Upper lobe of left lung (tissue), 6 donors: ENCODE measurements at regions not wholly inside any gene's neighbourhood (a gene's known extent, or its start where the extent isn't known, plus 50 kb on each side); places are given as distances from the start of the nearest gene placed in this dataset.

Experiments used
- ATAC-seq, 2 donors: fragments of 200-7000 bp; cut with Tn5 transposase; one replicate each; pipeline ENCODE4 v1.9.1; 2022; ENCODE audit warnings: mild to moderate bottlenecking in 2 of 2, moderate library complexity in 2 of 2; ENCODE audit not compliant: low FRiP score in 2 of 2
- DNase-seq, 2 donors: peaks; one replicate each; pipeline ENCODE4 v3.0.0-alpha.2; 2019 to 2020
- H3K27ac ChIP-seq, 4 donors: fragments of 200-600 bp; sonication (generic); one replicate each; pipeline ENCODE4 v1.5.1; 2016 to 2019
- H3K27me3 ChIP-seq, 4 donors: fragments of 200-600 bp; sonication (generic); one replicate each; pipeline ENCODE4 v1.5.1; 2017 to 2019
- H3K36me3 ChIP-seq, 4 donors: fragments of 200-600 bp; sonication (generic); one replicate each; pipeline ENCODE4 v1.5.1; 2016 to 2019
- H3K4me1 ChIP-seq, 4 donors: fragments of 200-600 bp; sonication (generic); one replicate each; pipeline ENCODE4 v1.5.1; 2018 to 2019
- H3K4me3 ChIP-seq, 4 donors: fragments of 200-600 bp; sonication (generic); one replicate each; pipeline ENCODE4 v1.5.1; 2017 to 2019; ENCODE audit warnings: mild to moderate bottlenecking in 2 of 4, moderate library complexity in 1 of 4
- H3K9me3 ChIP-seq, 4 donors: fragments of 200-600 bp; sonication (generic); one replicate each; pipeline ENCODE4 v1.5.1; 2018 to 2019
- CTCF ChIP-seq, 6 experiments: fragments of 450-650 bp in 4 of 6; fragments of 200-600 bp in 2 of 6; sonication (generic) in 2 of 6; IDR thresholded peaks; one replicate each; pipeline ENCODE4 v1.5.1; 2016 to 2019; ENCODE audit warnings: antibody characterized with exemption in 6 of 6
- EP300 ChIP-seq, 4 donors: sonication (generic); formaldehyde crosslinking; IDR thresholded peaks; one replicate each; pipeline ENCODE4 v1.5.1; 2017; ENCODE audit warnings: antibody characterized with exemption in 4 of 4, control low read depth in 2 of 4
- POLR2A ChIP-seq, 4 donors: fragments of 450-650 bp; IDR thresholded peaks; one replicate each; pipeline ENCODE4 v1.5.1; 2016 to 2017; ENCODE audit warnings: antibody characterized with exemption in 4 of 4, mild to moderate bottlenecking in 2 of 4
- POLR2AphosphoS5 ChIP-seq, 2 donors: sonication (generic); formaldehyde crosslinking; IDR thresholded peaks; one replicate each; pipeline ENCODE4 v1.5.1; 2017; ENCODE audit warnings: antibody characterized with exemption in 2 of 2
- WGBS, 2 donors: methylation state at CpG; one replicate each; pipeline ENCODE4 v1.1.5; 2017 to 2018; 5-methylcytosine and 5-hydroxymethylcytosine counted together
- donor health status: DM: no; HTN: no; CAD: no; lungs with moderate emphysema.
- donor health status: DM: no; HTN: yes; CAD: no; lungs with severe emphysema.

DNA sequence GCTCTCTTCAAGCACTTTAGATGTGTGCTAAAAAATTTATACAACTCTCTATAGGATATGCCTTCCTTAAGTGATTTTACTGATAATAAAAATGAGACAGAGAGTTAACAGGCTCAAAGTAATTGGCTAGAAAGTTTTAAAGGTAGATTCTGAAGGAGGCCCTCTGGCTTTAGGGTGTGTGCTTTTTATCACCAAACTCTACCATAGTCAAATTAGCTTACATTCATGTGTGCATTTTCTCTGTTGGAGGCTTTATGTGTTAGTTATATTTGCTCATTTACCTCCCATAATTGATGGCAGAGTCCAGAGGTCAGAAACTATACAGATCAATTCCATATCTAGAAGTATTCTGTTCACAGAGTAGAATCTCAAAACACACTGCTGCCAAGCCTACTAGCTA, 317.5 kb downstream of the JRKL start:
- Histone ChIP-seq H3K27me3 (no peaks in the 10 kb centered on the region), H3K9me3 (no peaks in the 10 kb centered on the region), H3K36me3 (no peaks in the 10 kb centered on the region), H3K27ac (no peak overlapping the region), H3K4me1 (no peaks in the 10 kb centered on the region), H3K4me3 (no peak overlapping the region)
- DNase-seq (no peak), ATAC-seq (no peak)
- no peak for TF ChIP-seq POLR2AphosphoS5 (IDR thresholded peaks at IDR 0.05)
- no peak for TF ChIP-seq CTCF (IDR thresholded peaks at IDR 0.05)
- no peak for TF ChIP-seq POLR2A (IDR thresholded peaks at IDR 0.05)
- TF ChIP-seq EP300 (IDR thresholded peaks at IDR 0.05), result no peak

DNA sequence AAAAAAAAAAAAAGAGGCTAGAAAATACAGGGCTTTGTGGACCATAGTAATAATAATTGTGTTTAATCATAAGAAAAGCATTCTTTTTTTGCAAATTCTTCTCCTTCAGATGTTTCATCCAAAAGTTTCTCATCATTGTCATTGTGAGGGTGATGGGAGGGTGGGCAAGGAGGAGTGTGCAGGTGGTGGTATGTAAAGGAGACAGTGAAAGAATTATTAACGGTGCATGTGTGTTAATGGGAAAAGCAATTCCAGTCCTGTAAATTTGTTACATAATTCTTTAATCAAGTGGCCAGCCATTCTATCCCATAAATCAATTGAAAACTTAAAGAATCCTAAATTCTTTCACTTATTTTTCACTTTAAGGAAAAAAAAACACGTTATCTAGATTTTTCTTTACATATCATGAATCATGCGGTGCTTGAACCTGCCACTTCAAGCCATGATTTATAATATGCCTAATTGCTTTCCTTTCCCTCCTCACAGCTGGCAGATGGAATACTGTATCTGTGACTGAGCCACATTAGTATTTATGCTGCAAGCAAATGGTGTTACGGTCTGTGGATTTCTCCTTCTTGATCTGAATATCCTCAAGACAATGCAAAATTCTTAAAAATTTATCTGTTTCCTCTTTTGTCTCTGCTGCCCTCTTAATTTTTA, 318.5 kb downstream of the JRKL start:
- H3K27me3 ChIP-seq, result no peaks in the 10 kb centered on the region
- no peak overlapping the region for H3K4me3 ChIP-seq
- DNase-seq (no peak), ATAC-seq (no peak)
- H3K27ac ChIP-seq, result no peak overlapping the region
- WGBS, 2 donors, result 45 to 49% methylated on average over 4 of the region's 4 CpGs
- H3K4me1 ChIP-seq, result no peaks in the 10 kb centered on the region
- no peaks in the 10 kb centered on the region for H3K36me3 ChIP-seq
- TF ChIP-seq CTCF (IDR thresholded peaks at IDR 0.05) (no peak), POLR2AphosphoS5 (IDR thresholded peaks at IDR 0.05) (no peak), POLR2A (IDR thresholded peaks at IDR 0.05) (no peak), EP300 (IDR thresholded peaks at IDR 0.05) (no peak)
- H3K9me3 ChIP-seq, result no peaks in the 10 kb centered on the region

DNA sequence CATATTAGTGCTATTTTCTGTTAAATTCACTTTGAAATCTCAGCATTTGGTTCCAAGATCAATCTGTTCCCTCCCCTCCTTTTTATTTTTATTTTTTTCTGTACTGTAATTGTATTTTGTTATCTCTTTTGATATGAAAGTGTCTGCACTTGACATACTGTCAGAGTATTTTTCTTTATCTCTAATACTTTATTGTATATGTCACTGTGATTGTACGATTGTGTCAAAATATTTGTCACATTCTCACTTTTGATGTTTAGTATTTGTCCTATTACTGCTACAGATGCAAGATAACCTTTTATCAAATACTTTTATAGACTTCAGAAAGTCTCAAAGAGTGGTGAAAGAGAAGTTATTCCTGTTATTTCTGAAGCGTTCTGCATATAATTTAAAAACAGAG, 323.5 kb downstream of the JRKL start:
- WGBS, 2 donors, result 76 to 79% methylated on average over 2 of the region's 2 CpGs

DNA sequence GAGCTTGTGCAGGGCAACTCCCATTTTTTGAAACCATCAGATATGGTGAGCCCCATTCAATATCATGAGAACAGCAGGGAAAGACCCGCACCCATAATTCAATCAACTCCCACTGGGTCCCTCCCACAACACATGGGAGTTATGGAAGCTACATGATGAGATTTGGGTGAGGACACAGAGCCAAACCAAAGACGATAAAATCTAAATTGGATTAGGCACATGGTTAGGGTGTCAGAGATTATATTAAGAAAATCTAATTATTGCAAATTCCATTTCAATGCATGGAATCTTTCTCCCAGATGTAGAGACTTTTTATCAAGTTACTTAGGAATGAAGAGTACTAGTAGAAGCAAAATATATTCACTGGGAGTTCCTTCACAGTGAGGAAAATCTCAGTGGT, 324.9 kb downstream of the JRKL start:
- ATAC-seq, result no peak
- no peaks in the 10 kb centered on the region for H3K36me3 ChIP-seq
- no peaks in the 10 kb centered on the region for H3K9me3 ChIP-seq
- DNase-seq, result no peak
- no peaks in the 10 kb centered on the region for H3K4me1 ChIP-seq
- H3K27ac ChIP-seq, result no peak overlapping the region
- WGBS, 2 donors, result 83 to 92% methylated on average over 2 of the region's 2 CpGs
- no peaks in the 10 kb centered on the region for H3K27me3 ChIP-seq
- TF ChIP-seq CTCF (IDR thresholded peaks at IDR 0.05) (no peak), POLR2AphosphoS5 (IDR thresholded peaks at IDR 0.05) (no peak), EP300 (IDR thresholded peaks at IDR 0.05) (no peak), POLR2A (IDR thresholded peaks at IDR 0.05) (no peak)
- no peak overlapping the region for H3K4me3 ChIP-seq

More for the DNA sequence above, 323.5 kb downstream of the JRKL start:
- H3K27me3 ChIP-seq, result no peaks in the 10 kb centered on the region
- no peak overlapping the region for H3K4me3 ChIP-seq
- H3K4me1 ChIP-seq, result no peaks in the 10 kb centered on the region
- no peak for ATAC-seq
- no peaks in the 10 kb centered on the region for H3K36me3 ChIP-seq
- no peak overlapping the region for H3K27ac ChIP-seq
- no peak for DNase-seq
- TF ChIP-seq POLR2AphosphoS5 (IDR thresholded peaks at IDR 0.05) (no peak), POLR2A (IDR thresholded peaks at IDR 0.05) (no peak), EP300 (IDR thresholded peaks at IDR 0.05) (no peak), CTCF (IDR thresholded peaks at IDR 0.05) (no peak)
- no peaks in the 10 kb centered on the region for H3K9me3 ChIP-seq

DNA sequence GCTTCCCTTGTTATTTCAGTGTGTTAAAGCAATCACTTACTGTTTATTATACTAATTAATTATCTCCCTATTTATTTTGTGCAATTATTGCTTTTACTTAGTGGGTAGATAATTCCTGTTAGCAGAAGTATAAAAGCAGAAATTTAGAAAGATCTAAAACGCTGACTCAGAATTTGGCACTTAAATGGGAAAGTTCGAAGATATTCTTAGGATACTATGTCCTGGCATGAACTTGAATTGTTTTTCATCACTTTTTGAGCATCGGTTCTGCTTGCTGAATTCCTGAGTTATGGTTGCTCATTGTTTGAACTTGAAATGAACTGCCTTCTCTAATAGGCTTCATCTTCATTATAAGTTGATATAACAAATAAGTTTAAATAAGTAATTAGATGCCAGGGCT, 325.4 kb downstream of the JRKL start:
- no peaks in the 10 kb centered on the region for H3K4me1 ChIP-seq
- TF ChIP-seq POLR2AphosphoS5 (IDR thresholded peaks at IDR 0.05), result no peak
- TF ChIP-seq EP300 (IDR thresholded peaks at IDR 0.05), result no peak
- TF ChIP-seq POLR2A (IDR thresholded peaks at IDR 0.05), result no peak
- no peak for TF ChIP-seq CTCF (IDR thresholded peaks at IDR 0.05)

More for the DNA sequence above, 325.4 kb downstream of the JRKL start:
- WGBS, 2 donors, result 59% methylated on average over 3 of the region's 3 CpGs
- no peak for DNase-seq
- H3K9me3 ChIP-seq, result no peaks in the 10 kb centered on the region
- no peak for ATAC-seq
- H3K4me3 ChIP-seq, result no peak overlapping the region
- no peaks in the 10 kb centered on the region for H3K27me3 ChIP-seq
- H3K36me3 ChIP-seq, result no peaks in the 10 kb centered on the region
- no peak overlapping the region for H3K27ac ChIP-seq
